ENCODE measurements at regions not wholly inside any gene's neighbourhood (a gene's known extent, or its start where the extent isn't known, plus 50 kb on each side); places are given as distances from the start of the nearest gene placed in this dataset.

DNA sequence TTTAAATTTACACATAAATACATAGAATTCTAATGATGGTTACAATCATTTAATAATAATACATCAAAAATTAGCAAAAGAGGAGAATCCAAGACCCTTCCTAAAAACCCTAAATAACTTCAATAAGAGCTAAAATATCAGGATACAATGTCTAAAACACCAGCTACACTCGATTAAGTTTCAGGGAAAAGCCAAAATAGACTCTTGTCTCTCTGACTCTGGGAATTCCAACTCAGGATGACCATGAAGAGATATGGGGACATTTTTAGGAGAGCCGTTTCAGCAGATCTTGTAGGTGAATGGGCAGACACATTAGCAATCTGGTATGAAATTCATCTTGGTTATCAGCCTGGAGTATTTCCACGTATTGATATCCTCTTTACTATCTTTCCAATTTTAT lies 193.3 kb upstream of the NR3C1 start:
- Mint-ChIP-seq H3K4me1 (peaks cover 37% of the 10 kb centered on the region), H3K27ac (no peak overlapping the region), H3K4me3 (no peak overlapping the region), H3K9me3 (peaks cover 0 to 4% (median 0%) of the 10 kb centered on the region in 7 donors), H3K36me3 (no peaks in the 10 kb centered on the region), H3K27me3 (ENCODE audit: low read depth in 3 of 3) (no peaks in the 10 kb centered on the region)
- Histone ChIP-seq H3K9me3 (replicated peaks in 1 of 2; ENCODE audit: control insufficient read depth in 1 of 2, insufficient read depth in 1 of 2, low read length in 2 of 2) (no peaks in the 10 kb centered on the region), H3K27ac (ENCODE audit: low read depth in 1 of 2, low read length in 2 of 2) (no peak overlapping the region), H3K36me3 (replicated peaks in 1 of 2; ENCODE audit: control insufficient read depth in 1 of 2, insufficient read depth in 2 of 2, low read length in 2 of 2) (no peaks in the 10 kb centered on the region), H3K4me1 (ENCODE audit: control insufficient read depth in 1 of 2, insufficient read depth in 2 of 2, low read length in 2 of 2) (peaks cover 27 to 34% of the 10 kb centered on the region in 2 donors), H3K27me3 (ENCODE audit: control insufficient read depth in 2 of 2, insufficient read depth in 2 of 2, low read length in 2 of 2) (no peaks in the 10 kb centered on the region), H3K4me3 (replicated peaks in 1 of 3; ENCODE audit: low read depth in 2 of 3, low read length in 3 of 3) (no peak overlapping the region), H4K20me1 (ENCODE audit: insufficient read depth, low read length) (no peaks in the 10 kb centered on the region), H3K4me2 (replicated peaks; ENCODE audit: extremely low read depth, low read length, poor library complexity, severe bottlenecking) (no peak overlapping the region), H3K9ac (ENCODE audit: insufficient read depth, low read length, poor library complexity, severe bottlenecking) (no peak overlapping the region), H2AFZ (ENCODE audit: insufficient read depth, low read depth, low read length, poor library complexity, severe bottlenecking) (no peak overlapping the region), H3K79me2 (ENCODE audit: insufficient read depth, low read length) (no peaks in the 10 kb centered on the region)
- no CpG with 5 or more reads among the region's 3 CpGs for WGBS (ENCODE audit: insufficient coverage)
- TF ChIP-seq, protein P1, sequence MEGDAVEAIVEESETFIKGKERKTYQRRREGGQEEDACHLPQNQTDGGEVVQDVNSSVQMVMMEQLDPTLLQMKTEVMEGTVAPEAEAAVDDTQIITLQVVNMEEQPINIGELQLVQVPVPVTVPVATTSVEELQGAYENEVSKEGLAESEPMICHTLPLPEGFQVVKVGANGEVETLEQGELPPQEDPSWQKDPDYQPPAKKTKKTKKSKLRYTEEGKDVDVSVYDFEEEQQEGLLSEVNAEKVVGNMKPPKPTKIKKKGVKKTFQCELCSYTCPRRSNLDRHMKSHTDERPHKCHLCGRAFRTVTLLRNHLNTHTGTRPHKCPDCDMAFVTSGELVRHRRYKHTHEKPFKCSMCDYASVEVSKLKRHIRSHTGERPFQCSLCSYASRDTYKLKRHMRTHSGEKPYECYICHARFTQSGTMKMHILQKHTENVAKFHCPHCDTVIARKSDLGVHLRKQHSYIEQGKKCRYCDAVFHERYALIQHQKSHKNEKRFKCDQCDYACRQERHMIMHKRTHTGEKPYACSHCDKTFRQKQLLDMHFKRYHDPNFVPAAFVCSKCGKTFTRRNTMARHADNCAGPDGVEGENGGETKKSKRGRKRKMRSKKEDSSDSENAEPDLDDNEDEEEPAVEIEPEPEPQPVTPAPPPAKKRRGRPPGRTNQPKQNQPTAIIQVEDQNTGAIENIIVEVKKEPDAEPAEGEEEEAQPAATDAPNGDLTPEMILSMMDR (IDR thresholded peaks at IDR 0.05): no peak
- intact Hi-C loops (cut with micrococcal nuclease): no loop called here
- no peak for DNase-seq

DNA sequence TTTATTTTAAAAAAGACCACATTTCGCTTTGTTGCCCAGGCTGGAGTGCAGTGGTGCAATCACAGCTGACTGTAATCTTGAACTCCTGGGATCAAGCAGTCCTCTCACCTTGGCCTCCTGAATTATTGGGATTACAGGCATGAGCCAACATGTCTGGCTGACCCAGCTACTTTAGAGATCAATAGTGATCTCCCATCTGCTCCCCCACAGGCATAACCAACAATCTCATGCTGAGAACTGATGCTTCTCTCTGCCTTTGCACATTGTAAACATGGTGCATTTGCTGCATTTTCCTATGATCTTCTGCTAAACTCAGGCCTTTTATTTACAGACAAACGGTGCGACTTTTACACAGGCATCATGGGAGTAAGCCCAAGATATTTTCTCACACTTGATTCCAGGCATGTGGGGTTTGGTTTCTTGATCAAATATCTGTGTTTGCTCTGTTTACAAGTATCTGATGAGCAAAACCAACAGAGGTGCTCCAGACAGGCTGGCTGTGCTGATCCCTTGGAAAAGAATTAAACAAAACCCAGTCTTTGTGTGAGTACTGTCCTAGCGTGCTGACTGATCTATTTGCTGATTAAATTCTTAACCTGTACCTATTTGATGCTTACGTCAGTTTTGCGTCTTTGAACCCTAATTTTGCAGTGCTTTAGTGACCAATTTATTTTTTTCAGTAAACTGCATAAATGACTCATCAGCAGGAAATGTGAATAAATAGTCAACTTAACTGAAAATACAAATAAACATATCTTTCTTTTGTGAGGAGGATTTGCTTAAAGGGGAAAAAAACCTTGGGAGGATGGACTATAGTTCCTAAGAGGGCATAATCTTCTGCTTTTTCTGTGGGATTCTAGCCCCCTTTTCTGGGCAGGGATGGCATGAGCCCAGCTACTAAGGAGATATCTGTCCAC lies 191.7 kb upstream of the NR3C1 start:
- Histone ChIP-seq H3K4me2 (replicated peaks; ENCODE audit: extremely low read depth, low read length, poor library complexity, severe bottlenecking) (no peak overlapping the region), H2AFZ (ENCODE audit: insufficient read depth, low read depth, low read length, poor library complexity, severe bottlenecking) (no peak overlapping the region)

More for the DNA sequence above, 191.7 kb upstream of the NR3C1 start:
- Histone ChIP-seq H3K4me1 (ENCODE audit: control insufficient read depth in 1 of 2, insufficient read depth in 2 of 2, low read length in 2 of 2) (peaks cover 15 to 18% of the 10 kb centered on the region in 2 donors), H3K4me3 (replicated peaks in 1 of 3; ENCODE audit: low read depth in 2 of 3, low read length in 3 of 3) (no peak overlapping the region), H3K27ac (ENCODE audit: low read depth in 1 of 2, low read length in 2 of 2) (no peak overlapping the region), H3K9me3 (replicated peaks in 1 of 2; ENCODE audit: control insufficient read depth in 1 of 2, insufficient read depth in 1 of 2, low read length in 2 of 2) (no peaks in the 10 kb centered on the region), H3K79me2 (ENCODE audit: insufficient read depth, low read length) (no peaks in the 10 kb centered on the region), H3K27me3 (ENCODE audit: control insufficient read depth in 2 of 2, insufficient read depth in 2 of 2, low read length in 2 of 2) (no peaks in the 10 kb centered on the region), H3K9ac (ENCODE audit: insufficient read depth, low read length, poor library complexity, severe bottlenecking) (no peak overlapping the region), H3K36me3 (replicated peaks in 1 of 2; ENCODE audit: control insufficient read depth in 1 of 2, insufficient read depth in 2 of 2, low read length in 2 of 2) (no peaks in the 10 kb centered on the region), H4K20me1 (ENCODE audit: insufficient read depth, low read length) (no peaks in the 10 kb centered on the region)
- Mint-ChIP-seq H3K9me3 (peaks cover 0 to 4% (median 0%) of the 10 kb centered on the region in 7 donors), H3K27me3 (ENCODE audit: low read depth in 3 of 3) (no peaks in the 10 kb centered on the region), H3K27ac (no peak overlapping the region), H3K4me1 (peaks cover 23% of the 10 kb centered on the region), H3K4me3 (no peak overlapping the region), H3K36me3 (no peaks in the 10 kb centered on the region)
- 90% methylated on average over 1 of the region's 6 CpGs for WGBS (ENCODE audit: insufficient coverage)
- intact Hi-C loops (cut with micrococcal nuclease): no loop called here
- TF ChIP-seq, protein P1 (IDR thresholded peaks at IDR 0.05): no peak
- no peak for DNase-seq
